ENCODE measurements at regions not wholly inside any gene's neighbourhood (a gene's known extent, or its start where the extent isn't known, plus 50 kb on each side); places are given as distances from the start of the nearest gene placed in this dataset.

DNA sequence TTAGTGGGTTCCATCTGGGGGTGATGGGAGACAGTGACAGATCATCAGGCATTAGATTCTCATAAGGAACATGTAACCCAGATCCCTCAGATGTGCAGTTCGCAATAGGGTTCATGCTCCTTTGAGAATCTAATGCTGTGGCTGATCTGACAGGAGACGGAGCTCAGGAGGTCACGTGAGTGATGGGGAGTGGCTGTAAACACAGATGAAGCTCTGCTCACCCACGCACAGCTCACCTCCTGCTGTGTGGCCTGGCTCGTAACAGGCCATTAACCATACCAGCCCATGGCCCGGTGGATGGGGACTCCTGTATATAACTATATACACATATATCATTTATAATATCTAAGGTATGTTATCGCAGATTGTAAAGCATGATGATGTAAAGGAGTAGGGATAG is 214.2 kb downstream of the MAF start (continued):
- TF ChIP-seq, protein P1, sequence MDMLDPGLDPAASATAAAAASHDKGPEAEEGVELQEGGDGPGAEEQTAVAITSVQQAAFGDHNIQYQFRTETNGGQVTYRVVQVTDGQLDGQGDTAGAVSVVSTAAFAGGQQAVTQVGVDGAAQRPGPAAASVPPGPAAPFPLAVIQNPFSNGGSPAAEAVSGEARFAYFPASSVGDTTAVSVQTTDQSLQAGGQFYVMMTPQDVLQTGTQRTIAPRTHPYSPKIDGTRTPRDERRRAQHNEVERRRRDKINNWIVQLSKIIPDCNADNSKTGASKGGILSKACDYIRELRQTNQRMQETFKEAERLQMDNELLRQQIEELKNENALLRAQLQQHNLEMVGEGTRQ (CRISPR knock-in tag; IDR thresholded peaks at IDR 0.05): peak; percentile 74
- TF ChIP-seq NFE2L1 (tag; IDR thresholded peaks at IDR 0.05; ENCODE audit: borderline replicate concordance, low read depth) (no peak), RAD51 (IDR thresholded peaks at IDR 0.05; ENCODE audit: borderline replicate concordance, low read depth) (peak; percentile 55; the same call in 1 of the 2 replicates), TFAM (CRISPR knock-in tag; conservative IDR thresholded peaks at IDR 0.05) (no peak)
- TF ChIP-seq, protein P2, sequence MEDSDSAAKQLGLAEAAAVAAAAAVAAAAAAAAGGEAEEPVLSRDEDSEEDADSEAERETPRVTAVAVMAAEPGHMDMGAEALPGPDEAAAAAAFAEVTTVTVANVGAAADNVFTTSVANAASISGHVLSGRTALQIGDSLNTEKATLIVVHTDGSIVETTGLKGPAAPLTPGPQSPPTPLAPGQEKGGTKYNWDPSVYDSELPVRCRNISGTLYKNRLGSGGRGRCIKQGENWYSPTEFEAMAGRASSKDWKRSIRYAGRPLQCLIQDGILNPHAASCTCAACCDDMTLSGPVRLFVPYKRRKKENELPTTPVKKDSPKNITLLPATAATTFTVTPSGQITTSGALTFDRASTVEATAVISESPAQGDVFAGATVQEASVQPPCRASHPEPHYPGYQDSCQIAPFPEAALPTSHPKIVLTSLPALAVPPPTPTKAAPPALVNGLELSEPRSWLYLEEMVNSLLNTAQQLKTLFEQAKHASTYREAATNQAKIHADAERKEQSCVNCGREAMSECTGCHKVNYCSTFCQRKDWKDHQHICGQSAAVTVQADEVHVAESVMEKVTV (CRISPR knock-in tag; IDR thresholded peaks at IDR 0.05): no peak
- TF ChIP-seq, protein P3, sequence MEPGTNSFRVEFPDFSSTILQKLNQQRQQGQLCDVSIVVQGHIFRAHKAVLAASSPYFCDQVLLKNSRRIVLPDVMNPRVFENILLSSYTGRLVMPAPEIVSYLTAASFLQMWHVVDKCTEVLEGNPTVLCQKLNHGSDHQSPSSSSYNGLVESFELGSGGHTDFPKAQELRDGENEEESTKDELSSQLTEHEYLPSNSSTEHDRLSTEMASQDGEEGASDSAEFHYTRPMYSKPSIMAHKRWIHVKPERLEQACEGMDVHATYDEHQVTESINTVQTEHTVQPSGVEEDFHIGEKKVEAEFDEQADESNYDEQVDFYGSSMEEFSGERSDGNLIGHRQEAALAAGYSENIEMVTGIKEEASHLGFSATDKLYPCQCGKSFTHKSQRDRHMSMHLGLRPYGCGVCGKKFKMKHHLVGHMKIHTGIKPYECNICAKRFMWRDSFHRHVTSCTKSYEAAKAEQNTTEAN (CRISPR knock-in tag; IDR thresholded peaks at IDR 0.05): no peak

DNA sequence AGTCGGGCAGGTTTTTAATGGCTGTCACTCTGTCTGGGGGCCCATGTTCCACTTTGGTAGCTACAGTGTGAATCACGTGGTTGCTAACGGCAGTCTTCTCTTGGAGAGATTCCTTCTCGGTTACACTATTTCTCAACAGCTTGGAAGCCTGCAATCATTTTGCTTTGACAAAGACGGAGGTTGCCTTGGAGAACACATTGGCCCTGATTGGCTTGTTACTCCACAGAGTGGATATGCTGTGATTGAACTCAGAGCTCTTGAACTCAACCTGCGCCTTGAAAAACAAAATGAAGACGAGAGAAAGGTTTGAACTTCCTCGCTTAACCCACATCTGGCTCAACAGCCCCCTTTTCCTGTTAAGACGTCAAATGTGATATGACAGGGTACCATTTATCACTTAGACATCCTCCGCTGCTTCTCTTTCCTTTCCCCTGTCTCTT is 218.9 kb downstream of the MAF start:
- no peak for DNase-seq (ENCODE audit: extremely low read depth in 1 of 4, low spot score in 3 of 4)
- H3K79me2 ChIP-seq (ENCODE audit: control insufficient read depth, insufficient read depth, low read length): no peaks in the 10 kb centered on the region
- H4K20me1 ChIP-seq (replicated peaks; ENCODE audit: control insufficient read depth, insufficient read depth, low read length): no peaks in the 10 kb centered on the region
- no peak overlapping the region for H3K4me2 ChIP-seq (ENCODE audit: insufficient read depth, low read length)
- ChIA-PET POLR2A (no interaction called here), CTCF (ENCODE audit: low intra/inter-chr PET ratio) (no interaction called here)
- intact Hi-C loops (cut with micrococcal nuclease): no loop called here
- no peaks in the 10 kb centered on the region for H3K36me3 ChIP-seq (ENCODE audit: control insufficient read depth, insufficient read depth, low read length)
- H3K27me3 ChIP-seq (ENCODE audit: control insufficient read depth in 2 of 2, insufficient read depth in 2 of 2, low read length in 2 of 2): peaks cover 2 to 5% of the 10 kb centered on the region in 2 experiments; a peak in 1 of 5 replicates
- H3K9me1 ChIP-seq (ENCODE audit: control insufficient read depth, insufficient read depth, low read length): no peaks in the 10 kb centered on the region
- TF ChIP-seq, protein P4, sequence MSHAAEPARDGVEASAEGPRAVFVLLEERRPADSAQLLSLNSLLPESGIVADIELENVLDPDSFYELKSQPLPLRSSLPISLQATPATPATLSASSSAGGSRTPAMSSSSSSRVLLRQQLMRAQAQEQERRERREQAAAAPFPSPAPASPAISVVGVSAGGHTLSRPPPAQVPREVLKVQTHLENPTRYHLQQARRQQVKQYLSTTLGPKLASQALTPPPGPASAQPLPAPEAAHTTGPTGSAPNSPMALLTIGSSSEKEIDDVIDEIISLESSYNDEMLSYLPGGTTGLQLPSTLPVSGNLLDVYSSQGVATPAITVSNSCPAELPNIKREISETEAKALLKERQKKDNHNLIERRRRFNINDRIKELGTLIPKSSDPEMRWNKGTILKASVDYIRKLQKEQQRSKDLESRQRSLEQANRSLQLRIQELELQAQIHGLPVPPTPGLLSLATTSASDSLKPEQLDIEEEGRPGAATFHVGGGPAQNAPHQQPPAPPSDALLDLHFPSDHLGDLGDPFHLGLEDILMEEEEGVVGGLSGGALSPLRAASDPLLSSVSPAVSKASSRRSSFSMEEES (CRISPR knock-in tag; IDR thresholded peaks at IDR 0.05): peak; percentile 65
- no peak for TF ChIP-seq CHD4 (IDR thresholded peaks at IDR 0.05; ENCODE audit: insufficient read depth, insufficient replicate concordance, low read depth, low read length, poor library complexity, severe bottlenecking)
- H3K4me1 ChIP-seq (replicated peaks in 1 of 2; ENCODE audit: control insufficient read depth in 2 of 2, insufficient read depth in 2 of 2, low read length in 2 of 2): no peaks in the 10 kb centered on the region
- no peak for ATAC-seq
- no peak for FAIRE-seq
- no peak overlapping the region for H3K27ac ChIP-seq (ENCODE audit: extremely low read depth, low read depth, low read length)
- no peaks in the 10 kb centered on the region for H3K9me3 ChIP-seq (replicated peaks; ENCODE audit: control insufficient read depth, insufficient read depth, low read depth, low read length)
- no TSS peak for BruUV-seq (replicated peaks)
- 1% methylated on average over 10 of the region's 10 CpGs for WGBS (ENCODE audit: insufficient coverage, low coverage, missing lambda C conversion rate)
- H3K9ac ChIP-seq (ENCODE audit: insufficient read depth in 1 of 2, low read depth in 2 of 2, low read length in 2 of 2): no peak overlapping the region
- H2AFZ ChIP-seq (ENCODE audit: low read depth, low read length): no peak overlapping the region
- no peak overlapping the region for H3K4me3 ChIP-seq
- in situ Hi-C loops (cut with MboI): no loop called here
